Ishikawa (cell line): ENCODE measurements at regions not wholly inside any gene's neighbourhood (a gene's known extent, or its start where the extent isn't known, plus 50 kb on each side); places are given as distances from the start of the nearest gene placed in this dataset.

Experiments
- CEBPB ChIP-seq: IDR thresholded peaks from 2 replicates; pipeline ENCODE4 v1.6.1; 2012
- CREB1 ChIP-seq: IDR thresholded peaks from 2 replicates; pipeline ENCODE4 v1.6.1; 2012; ENCODE audit warnings: low read depth
- EGR1 ChIP-seq: IDR thresholded peaks from 2 replicates; pipeline ENCODE4 v1.6.1; 2012
- EP300 ChIP-seq: IDR thresholded peaks from 2 replicates; pipeline ENCODE4 v1.6.1; 2012; ENCODE audit warnings: borderline replicate concordance
- FOXM1 ChIP-seq: IDR thresholded peaks from 2 replicates; pipeline ENCODE4 v1.6.1; 2012; ENCODE audit warnings: low read depth, borderline replicate concordance
- MAX ChIP-seq: IDR thresholded peaks from 2 replicates; pipeline ENCODE4 v1.6.1; 2012
- NFIC ChIP-seq: IDR thresholded peaks from 2 replicates; pipeline ENCODE4 v1.6.1; 2012
- RAD21 ChIP-seq: IDR thresholded peaks from 2 replicates; pipeline ENCODE4 v1.6.1; 2012; ENCODE audit warnings: low read depth
- REST ChIP-seq: IDR thresholded peaks from 2 replicates; pipeline ENCODE4 v1.6.1; 2012; ENCODE audit warnings: low read depth, mild to moderate bottlenecking
- TAF1 ChIP-seq: IDR thresholded peaks from 2 replicates; pipeline ENCODE4 v1.6.1; 2012; ENCODE audit warnings: low read depth, mild to moderate bottlenecking
- TCF12 ChIP-seq: IDR thresholded peaks from 2 replicates; pipeline ENCODE4 v1.6.1; 2012; ENCODE audit warnings: low read depth
- TEAD4 ChIP-seq: IDR thresholded peaks from 2 replicates; pipeline ENCODE4 v1.6.1; 2012
- USF1 ChIP-seq: IDR thresholded peaks from 2 replicates; pipeline ENCODE4 v1.6.1; 2012
- YY1 ChIP-seq: IDR thresholded peaks from 2 replicates; pipeline ENCODE4 v1.6.1; 2012; ENCODE audit warnings: low read depth
- ZBTB7A ChIP-seq: IDR thresholded peaks from 2 replicates; pipeline ENCODE4 v1.6.1; 2012; ENCODE audit warnings: low read depth

- TF ChIP-seq ZBTB7A (no peak), REST (no peak), CEBPB (no peak), EP300 (no peak)
Observed at GRCh38 chr1:86231076-86231475, 74.5 kb upstream of the COL24A1 start.

- no peak for TF ChIP-seq CREB1
- no peak for TF ChIP-seq FOXM1
- TF ChIP-seq USF1: no peak
- TF ChIP-seq EGR1: no peak
- TF ChIP-seq YY1: no peak
- no peak for TF ChIP-seq NFIC
- TF ChIP-seq MAX: no peak
Observed at GRCh38 chr1:86229405-86229975, 72.9 kb upstream of the COL24A1 start.

- TF ChIP-seq EP300: no peak
- no peak for TF ChIP-seq REST
- TF ChIP-seq CEBPB: no peak
- TF ChIP-seq YY1: no peak
- no peak for TF ChIP-seq EGR1
- TF ChIP-seq TEAD4: no peak
- no peak for TF ChIP-seq TCF12
- no peak for TF ChIP-seq TAF1
- TF ChIP-seq ZBTB7A: no peak
- TF ChIP-seq NFIC: no peak
- TF ChIP-seq MAX: no peak
- no peak for TF ChIP-seq RAD21
- no peak for TF ChIP-seq USF1
- TF ChIP-seq CREB1: no peak
- TF ChIP-seq FOXM1: no peak
Observed at GRCh38 chr1:86228546-86228945, 72.0 kb upstream of the COL24A1 start.

- TF ChIP-seq TEAD4: no peak
- no peak for TF ChIP-seq EGR1
- TF ChIP-seq TCF12: no peak
- no peak for TF ChIP-seq USF1
- TF ChIP-seq REST: no peak
- no peak for TF ChIP-seq ZBTB7A
- no peak for TF ChIP-seq MAX
- no peak for TF ChIP-seq NFIC
- TF ChIP-seq FOXM1: no peak
Observed at GRCh38 chr1:86227026-86227425, 70.5 kb upstream of the COL24A1 start.

- TF ChIP-seq USF1: no peak
- no peak for TF ChIP-seq MAX
- no peak for TF ChIP-seq EP300
- TF ChIP-seq CREB1: no peak
- TF ChIP-seq CEBPB: no peak
- TF ChIP-seq EGR1: no peak
- TF ChIP-seq ZBTB7A: no peak
- TF ChIP-seq TAF1: no peak
- TF ChIP-seq TEAD4: no peak
- TF ChIP-seq REST: no peak
- TF ChIP-seq FOXM1: no peak
- no peak for TF ChIP-seq NFIC
- TF ChIP-seq TCF12: no peak
- no peak for TF ChIP-seq YY1
- no peak for TF ChIP-seq RAD21
Observed at GRCh38 chr1:86226204-86226603, 69.6 kb upstream of the COL24A1 start.
